H1 (cell line): ENCODE measurements at regions not wholly inside any gene's neighbourhood (a gene's known extent, or its start where the extent isn't known, plus 50 kb on each side); places are given as distances from the start of the nearest gene placed in this dataset.

ENCODE experiments used
- BRCA1 ChIP-seq: IDR thresholded peaks from 2 replicates; pipeline ENCODE4 v1.6.1; 2012; ENCODE audit warnings: low read depth, low read length, improper control_type of control experiment
- CHD7 ChIP-seq: fragments of 300-600 bp; sonication (generic); IDR thresholded peaks from 2 replicates; pipeline ENCODE4 v1.7.1; 2012; ENCODE audit warnings: low read length, moderate library complexity, mild to moderate bottlenecking, inconsistent platforms; ENCODE audit not compliant: insufficient replicate concordance
- NANOG ChIP-seq: IDR thresholded peaks from 2 replicates; pipeline ENCODE4 v1.6.1; 2011; ENCODE audit warnings: low read length, low read depth, mild to moderate bottlenecking, inconsistent platforms; ENCODE audit not compliant: insufficient read depth, poor library complexity, severe bottlenecking
- NRF1 ChIP-seq: IDR thresholded peaks from 2 replicates; pipeline ENCODE4 v1.6.1; 2011; ENCODE audit warnings: mild to moderate bottlenecking, low read depth, low read length, improper control_type of control experiment
- POLR2AphosphoS5 ChIP-seq: IDR thresholded peaks from 2 replicates; pipeline ENCODE4 v1.6.1; 2011; ENCODE audit warnings: low read depth, low read length
- RNF2 ChIP-seq: fragments of 200-900, 300-1000 bp; sonication (generic); IDR thresholded peaks from 2 replicates; pipeline ENCODE4 v1.7.1; 2016; ENCODE audit warnings: borderline replicate concordance, low read depth, mild to moderate bottlenecking, antibody characterized with exemption, low read length; ENCODE audit not compliant: poor library complexity, severe bottlenecking; ENCODE audit errors: missing control alignments
- SIN3A ChIP-seq, 2 experiments: IDR thresholded peaks in 1 of 2; conservative IDR thresholded peaks in 1 of 2; 2 replicates each; pipeline ENCODE4 v1.6.1; 2011 to 2012; ENCODE audit warnings: low read length in 2 of 2, improper control_type of control experiment in 1 of 2, low read depth in 1 of 2, mild to moderate bottlenecking in 1 of 2
- TEAD4 ChIP-seq: IDR thresholded peaks from 2 replicates; pipeline ENCODE4 v1.6.1; 2012; ENCODE audit warnings: low read depth, low read length, inconsistent platforms, mixed read lengths
- USF2 ChIP-seq: IDR thresholded peaks from 2 replicates; pipeline ENCODE4 v1.6.1; 2011; ENCODE audit warnings: low read length, improper control_type of control experiment

- TF ChIP-seq CHD7 (no peak), NANOG (no peak), RNF2 (no peak), TEAD4 (no peak), NRF1 (no peak), BRCA1 (no peak), USF2 (no peak), POLR2AphosphoS5 (no peak), SIN3A (conservative IDR thresholded peaks at IDR 0.05 in 1 of 2, IDR thresholded peaks at IDR 0.05 in 1 of 2; ENCODE audit: low read depth in 1 of 2, low read length in 2 of 2) (no peak)
Observed at GRCh38 chr2:128371648-128372345, 53.1 kb upstream of the HS6ST1 start (continued).
